ENCODE measurements at regions not wholly inside any gene's neighbourhood (a gene's known extent, or its start where the extent isn't known, plus 50 kb on each side); places are given as distances from the start of the nearest gene placed in this dataset. TPM values are rescaled to one million over a fixed set of nuclear protein-coding genes. Genes with fewer than 3 reads are reported as not detected.

GRCh38 chr17:31591924-31592323 lies 200.4 kb downstream of the RAB11FIP4 start:
- CTCF ChIA-PET (ENCODE audit: unreplicated experiment): no interaction called here
- H3K79me2 ChIP-seq (ENCODE audit: insufficient read depth, low read depth, low read length): no peaks in the 10 kb centered on the region
- no TSS peak for BruUV-seq (replicated peaks)
- intact Hi-C loops (cut with micrococcal nuclease; ENCODE audit: unreplicated experiment): no loop called here
- no peaks in the 10 kb centered on the region for H3K9me2 ChIP-seq (ENCODE audit: insufficient read depth, low read length)
- peaks cover 11% of the 10 kb centered on the region for H3K4me1 ChIP-seq (ENCODE audit: insufficient read depth, low read length, poor library complexity, severe bottlenecking)
- no peak overlapping the region for H2AFZ ChIP-seq (ENCODE audit: low read length)
- H3K36me3 ChIP-seq (ENCODE audit: insufficient read depth, low read length): no peaks in the 10 kb centered on the region
- POLR2A ChIA-PET: no interaction called here
- DNase-seq (ENCODE audit: low spot score): no peak
- TF ChIP-seq CTCF (conservative IDR thresholded peaks at IDR 0.05; ENCODE audit: low read length) (no peak), EZH2phosphoT487 (IDR thresholded peaks at IDR 0.05; ENCODE audit: borderline replicate concordance, low read depth, low read length) (no peak)
- H3K27ac ChIP-seq (ENCODE audit: low read depth, low read length, poor library complexity, severe bottlenecking): no peak overlapping the region
- no peak overlapping the region for H3K4me3 ChIP-seq (ENCODE audit: low read depth, low read length, poor library complexity, severe bottlenecking)
- no peaks in the 10 kb centered on the region for H3K9me3 ChIP-seq (ENCODE audit: low read length)
- H3K4me2 ChIP-seq (ENCODE audit: low read length): no peak overlapping the region
- no peaks in the 10 kb centered on the region for H4K20me1 ChIP-seq (ENCODE audit: insufficient read depth, low read length)

- no peaks in the 10 kb centered on the region for H3K36me3 ChIP-seq (ENCODE audit: insufficient read depth, low read length)
- H3K4me2 ChIP-seq (ENCODE audit: low read length): no peak overlapping the region
- DNase-seq (ENCODE audit: low spot score): no peak
- H2AFZ ChIP-seq (ENCODE audit: low read length): no peak overlapping the region
- TF ChIP-seq CTCF (conservative IDR thresholded peaks at IDR 0.05; ENCODE audit: low read length) (no peak), EZH2phosphoT487 (IDR thresholded peaks at IDR 0.05; ENCODE audit: borderline replicate concordance, low read depth, low read length) (no peak)
- no peaks in the 10 kb centered on the region for H4K20me1 ChIP-seq (ENCODE audit: insufficient read depth, low read length)
- H3K27ac ChIP-seq (ENCODE audit: low read depth, low read length, poor library complexity, severe bottlenecking): no peak overlapping the region
- H3K79me2 ChIP-seq (ENCODE audit: insufficient read depth, low read depth, low read length): no peaks in the 10 kb centered on the region
- no peaks in the 10 kb centered on the region for H3K4me1 ChIP-seq (ENCODE audit: insufficient read depth, low read length, poor library complexity, severe bottlenecking)
- intact Hi-C loops (cut with micrococcal nuclease; ENCODE audit: unreplicated experiment): no loop called here
- POLR2A ChIA-PET: interaction anchor here (0.6 to 0.7 kb wide), 2 partner anchors 108 to 657 kb away, joined by 3 read pairs; no protein-coding TSS in a partner anchor
- no peaks in the 10 kb centered on the region for H3K9me2 ChIP-seq (ENCODE audit: insufficient read depth, low read length)
- no peak overlapping the region for H3K4me3 ChIP-seq (ENCODE audit: low read depth, low read length, poor library complexity, severe bottlenecking)
- no TSS peak for BruUV-seq (replicated peaks)
- CTCF ChIA-PET (ENCODE audit: unreplicated experiment): interaction anchor here (0.7 kb wide), 1 partner anchor 8 kb away, joined by 3 read pairs; no protein-coding TSS in a partner anchor
- no peaks in the 10 kb centered on the region for H3K9me3 ChIP-seq (ENCODE audit: low read length)
These were observed 197.0 kb downstream of the RAB11FIP4 start for GRCh38 chr17:31588512-31588911.

- no peaks in the 10 kb centered on the region for H3K9me2 ChIP-seq (ENCODE audit: insufficient read depth, low read length)
- BruUV-seq (replicated peaks): no TSS peak
- no peaks in the 10 kb centered on the region for H3K36me3 ChIP-seq (ENCODE audit: insufficient read depth, low read length)
- no peaks in the 10 kb centered on the region for H3K4me1 ChIP-seq (ENCODE audit: insufficient read depth, low read length, poor library complexity, severe bottlenecking)
- no peak overlapping the region for H3K4me2 ChIP-seq (ENCODE audit: low read length)
- DNase-seq (ENCODE audit: low spot score): no peak
- no peaks in the 10 kb centered on the region for H3K9me3 ChIP-seq (ENCODE audit: low read length)
- H4K20me1 ChIP-seq (ENCODE audit: insufficient read depth, low read length): no peaks in the 10 kb centered on the region
- H3K4me3 ChIP-seq (ENCODE audit: low read depth, low read length, poor library complexity, severe bottlenecking): no peak overlapping the region
- POLR2A ChIA-PET: no interaction called here
- no peak overlapping the region for H3K27ac ChIP-seq (ENCODE audit: low read depth, low read length, poor library complexity, severe bottlenecking)
- H3K79me2 ChIP-seq (ENCODE audit: insufficient read depth, low read depth, low read length): no peaks in the 10 kb centered on the region
- H2AFZ ChIP-seq (ENCODE audit: low read length): no peak overlapping the region
- no peak for TF ChIP-seq CTCF (conservative IDR thresholded peaks at IDR 0.05; ENCODE audit: low read length)
- no peak for TF ChIP-seq EZH2phosphoT487 (IDR thresholded peaks at IDR 0.05; ENCODE audit: borderline replicate concordance, low read depth, low read length)
- intact Hi-C loops (cut with micrococcal nuclease; ENCODE audit: unreplicated experiment): no loop called here
- CTCF ChIA-PET (ENCODE audit: unreplicated experiment): interaction anchor here (0.5 kb wide), 1 partner anchor 62 kb away, joined by 4 read pairs; no protein-coding TSS in a partner anchor
These were observed 196.6 kb downstream of the RAB11FIP4 start for GRCh38 chr17:31588034-31588433.

Small RNA genes lying in the stretch of these regions (small RNA-seq; reads per million reads assigned to genes)
- not detected for gene AC007923.3
- not detected for gene RNU6-1134P
